ENCODE measurements at regions not wholly inside any gene's neighbourhood (a gene's known extent, or its start where the extent isn't known, plus 50 kb on each side); places are given as distances from the start of the nearest gene placed in this dataset.

GRCh38 chr4:173940146-173940545, 343.3 kb downstream of the FBXO8 start:
- Histone ChIP-seq H3K9ac (no peak overlapping the region), H3K4me3 (no peak overlapping the region), H3K27ac (no peak overlapping the region), H3K27me3 (no peaks in the 10 kb centered on the region; the same call in 1 of the 2 replicates), H3K4me1 (no peaks in the 10 kb centered on the region), H4K20me1 (no peaks in the 10 kb centered on the region), H3K9me3 (no peaks in the 10 kb centered on the region), H3K4me2 (no peak overlapping the region), H3K36me3 (no peaks in the 10 kb centered on the region)
- no peak for TF ChIP-seq Cebpa-rat (IDR thresholded peaks at IDR 0.05)

- Histone ChIP-seq H3K27ac (no peak overlapping the region), H4K20me1 (no peaks in the 10 kb centered on the region), H3K4me2 (no peak overlapping the region), H3K9me3 (no peaks in the 10 kb centered on the region), H3K4me3 (no peak overlapping the region), H3K9ac (no peak overlapping the region), H3K4me1 (no peaks in the 10 kb centered on the region), H3K36me3 (no peaks in the 10 kb centered on the region), H3K27me3 (no peaks in the 10 kb centered on the region)
- TF ChIP-seq Cebpa-rat (IDR thresholded peaks at IDR 0.05), result no peak
Measured at GRCh38 chr4:173937631-173938270, 345.7 kb downstream of the FBXO8 start.

- H3K4me1 ChIP-seq, result no peaks in the 10 kb centered on the region
- H3K36me3 ChIP-seq, result no peaks in the 10 kb centered on the region
- no peaks in the 10 kb centered on the region for H3K9me3 ChIP-seq
- H3K27ac ChIP-seq, result no peak overlapping the region
- no peak overlapping the region for H3K4me2 ChIP-seq
- no peaks in the 10 kb centered on the region for H4K20me1 ChIP-seq
- no peak overlapping the region for H3K9ac ChIP-seq
- no peak overlapping the region for H3K4me3 ChIP-seq
- no peaks in the 10 kb centered on the region for H3K27me3 ChIP-seq
- TF ChIP-seq Cebpa-rat (IDR thresholded peaks at IDR 0.05), result no peak
Measured at GRCh38 chr4:173936861-173937260, 346.6 kb downstream of the FBXO8 start.

GRCh38 chr4:173935622-173936405, 347.7 kb downstream of the FBXO8 start:
- no peaks in the 10 kb centered on the region for H3K9me3 ChIP-seq
- no peaks in the 10 kb centered on the region for H3K4me1 ChIP-seq

GRCh38 chr4:173934933-173935620, 348.4 kb downstream of the FBXO8 start:
- H4K20me1 ChIP-seq, result no peaks in the 10 kb centered on the region
- TF ChIP-seq Cebpa-rat (IDR thresholded peaks at IDR 0.05), result no peak
- no peaks in the 10 kb centered on the region for H3K36me3 ChIP-seq
- H3K9me3 ChIP-seq, result no peaks in the 10 kb centered on the region
- H3K27me3 ChIP-seq, result no peaks in the 10 kb centered on the region
- H3K27ac ChIP-seq, result no peak overlapping the region
- H3K4me3 ChIP-seq, result no peak overlapping the region
- no peak overlapping the region for H3K4me2 ChIP-seq
- H3K4me1 ChIP-seq, result no peaks in the 10 kb centered on the region
- no peak overlapping the region for H3K9ac ChIP-seq

More at GRCh38 chr4:173935622-173936405, 347.7 kb downstream of the FBXO8 start:
- Histone ChIP-seq H3K4me2 (no peak overlapping the region), H3K27ac (no peak overlapping the region), H3K27me3 (no peaks in the 10 kb centered on the region), H3K36me3 (no peaks in the 10 kb centered on the region), H3K9ac (no peak overlapping the region), H4K20me1 (no peaks in the 10 kb centered on the region), H3K4me3 (no peak overlapping the region)
- no peak for TF ChIP-seq Cebpa-rat (IDR thresholded peaks at IDR 0.05)

GRCh38 chr4:173934201-173934600, 349.3 kb downstream of the FBXO8 start:
- Histone ChIP-seq H3K36me3 (no peaks in the 10 kb centered on the region), H3K9me3 (no peaks in the 10 kb centered on the region), H3K27ac (no peak overlapping the region), H3K4me1 (no peaks in the 10 kb centered on the region), H3K4me2 (no peak overlapping the region), H4K20me1 (no peaks in the 10 kb centered on the region), H3K9ac (no peak overlapping the region), H3K4me3 (no peak overlapping the region), H3K27me3 (no peaks in the 10 kb centered on the region)
- no peak for TF ChIP-seq Cebpa-rat (IDR thresholded peaks at IDR 0.05)

- H3K9ac ChIP-seq, result no peak overlapping the region
- no peaks in the 10 kb centered on the region for H3K9me3 ChIP-seq
- no peak overlapping the region for H3K4me2 ChIP-seq
- H4K20me1 ChIP-seq, result no peaks in the 10 kb centered on the region
- no peak for TF ChIP-seq Cebpa-rat (IDR thresholded peaks at IDR 0.05)
- no peak overlapping the region for H3K4me3 ChIP-seq
- H3K27me3 ChIP-seq, result no peaks in the 10 kb centered on the region
- no peak overlapping the region for H3K27ac ChIP-seq
- H3K36me3 ChIP-seq, result no peaks in the 10 kb centered on the region
- no peaks in the 10 kb centered on the region for H3K4me1 ChIP-seq
Measured at GRCh38 chr4:173932701-173933100, 350.8 kb downstream of the FBXO8 start.

GRCh38 chr4:173930329-173930967, 353.0 kb downstream of the FBXO8 start:
- Histone ChIP-seq H3K4me3 (no peak overlapping the region), H3K4me2 (no peak overlapping the region), H3K4me1 (peaks cover 4% of the 10 kb centered on the region), H3K36me3 (no peaks in the 10 kb centered on the region), H3K27me3 (no peaks in the 10 kb centered on the region), H4K20me1 (no peaks in the 10 kb centered on the region), H3K27ac (no peak overlapping the region), H3K9me3 (no peaks in the 10 kb centered on the region), H3K9ac (no peak overlapping the region)
- no peak for TF ChIP-seq Cebpa-rat (IDR thresholded peaks at IDR 0.05)

- Histone ChIP-seq H3K27ac (no peak overlapping the region), H3K9me3 (no peaks in the 10 kb centered on the region), H3K9ac (no peak overlapping the region), H3K4me3 (no peak overlapping the region), H3K36me3 (no peaks in the 10 kb centered on the region), H3K4me2 (no peak overlapping the region), H3K27me3 (no peaks in the 10 kb centered on the region), H4K20me1 (no peaks in the 10 kb centered on the region), H3K4me1 (peaks cover 9% of the 10 kb centered on the region)
- no peak for TF ChIP-seq Cebpa-rat (IDR thresholded peaks at IDR 0.05)
Measured at GRCh38 chr4:173929921-173930320, 353.5 kb downstream of the FBXO8 start.

Data from BLaER1 (cell line).